ENCODE measurements at regions not wholly inside any gene's neighbourhood (a gene's known extent, or its start where the extent isn't known, plus 50 kb on each side); places are given as distances from the start of the nearest gene placed in this dataset.

DNA sequence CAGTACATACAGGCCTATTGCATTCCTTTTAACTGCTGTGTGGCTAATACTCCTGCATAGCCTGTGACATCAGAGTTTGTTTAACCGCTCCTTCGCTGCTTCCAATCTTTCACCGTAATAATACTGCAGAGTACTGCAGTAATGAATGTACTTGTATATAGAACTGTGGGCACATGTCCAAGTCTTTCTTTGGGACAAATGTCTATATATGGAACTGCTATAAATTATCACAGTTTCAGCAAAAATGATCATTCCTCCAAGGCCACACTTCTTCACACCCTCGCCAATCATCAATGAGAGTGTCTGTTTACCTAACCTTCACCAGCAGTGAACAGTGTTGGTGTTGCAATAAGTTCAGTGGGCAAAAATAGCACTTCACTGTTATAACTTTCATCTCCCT is 230.4 kb downstream of the SP3 start:
- no peak for TF ChIP-seq ATF1 (CRISPR knock-in tag; IDR thresholded peaks at IDR 0.05)
- no peak for TF ChIP-seq CTCF (IDR thresholded peaks at IDR 0.05)
- TF ChIP-seq, protein P1, sequence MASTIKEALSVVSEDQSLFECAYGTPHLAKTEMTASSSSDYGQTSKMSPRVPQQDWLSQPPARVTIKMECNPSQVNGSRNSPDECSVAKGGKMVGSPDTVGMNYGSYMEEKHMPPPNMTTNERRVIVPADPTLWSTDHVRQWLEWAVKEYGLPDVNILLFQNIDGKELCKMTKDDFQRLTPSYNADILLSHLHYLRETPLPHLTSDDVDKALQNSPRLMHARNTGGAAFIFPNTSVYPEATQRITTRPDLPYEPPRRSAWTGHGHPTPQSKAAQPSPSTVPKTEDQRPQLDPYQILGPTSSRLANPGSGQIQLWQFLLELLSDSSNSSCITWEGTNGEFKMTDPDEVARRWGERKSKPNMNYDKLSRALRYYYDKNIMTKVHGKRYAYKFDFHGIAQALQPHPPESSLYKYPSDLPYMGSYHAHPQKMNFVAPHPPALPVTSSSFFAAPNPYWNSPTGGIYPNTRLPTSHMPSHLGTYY (CRISPR knock-in tag; IDR thresholded peaks at IDR 0.05), result no peak
- TF ChIP-seq, protein P2, sequence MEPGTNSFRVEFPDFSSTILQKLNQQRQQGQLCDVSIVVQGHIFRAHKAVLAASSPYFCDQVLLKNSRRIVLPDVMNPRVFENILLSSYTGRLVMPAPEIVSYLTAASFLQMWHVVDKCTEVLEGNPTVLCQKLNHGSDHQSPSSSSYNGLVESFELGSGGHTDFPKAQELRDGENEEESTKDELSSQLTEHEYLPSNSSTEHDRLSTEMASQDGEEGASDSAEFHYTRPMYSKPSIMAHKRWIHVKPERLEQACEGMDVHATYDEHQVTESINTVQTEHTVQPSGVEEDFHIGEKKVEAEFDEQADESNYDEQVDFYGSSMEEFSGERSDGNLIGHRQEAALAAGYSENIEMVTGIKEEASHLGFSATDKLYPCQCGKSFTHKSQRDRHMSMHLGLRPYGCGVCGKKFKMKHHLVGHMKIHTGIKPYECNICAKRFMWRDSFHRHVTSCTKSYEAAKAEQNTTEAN (CRISPR knock-in tag; IDR thresholded peaks at IDR 0.05), result no peak

Data from WTC11 (cell line).